Liver (tissue), 8 donors: ENCODE measurements at regions not wholly inside any gene's neighbourhood (a gene's known extent, or its start where the extent isn't known, plus 50 kb on each side); places are given as distances from the start of the nearest gene placed in this dataset.

ENCODE experiments used
- DNase-seq: peaks from one replicate; pipeline ENCODE4 v3.0.0-alpha.2; 2017; ENCODE audit warnings: low spot score
- H3K27ac ChIP-seq, 2 donors: one replicate each; pipeline ENCODE4 v1.7.0; 2013; ENCODE audit warnings: inconsistent platforms in 2 of 2, low read length in 2 of 2, control low read depth in 1 of 2, low read depth in 1 of 2, mild to moderate bottlenecking in 1 of 2
- H3K27me3 ChIP-seq, 4 donors: one replicate each; pipeline versions ENCODE4 v1.6.1 to v1.7.0; 2013; ENCODE audit warnings: low read length in 3 of 4, inconsistent platforms in 1 of 4, mild to moderate bottlenecking in 1 of 4, moderate library complexity in 1 of 4; ENCODE audit not compliant: control insufficient read depth in 4 of 4, insufficient read depth in 4 of 4
- H3K36me3 ChIP-seq, 4 donors: one replicate each; pipeline versions ENCODE4 v1.6.1 to v1.7.0; 2013; ENCODE audit warnings: low read length in 3 of 4, mild to moderate bottlenecking in 3 of 4, low read depth in 1 of 4, moderate library complexity in 1 of 4; ENCODE audit not compliant: control insufficient read depth in 4 of 4, insufficient read depth in 3 of 4
- H3K4me1 ChIP-seq, 4 donors: one replicate each; pipeline versions ENCODE4 v1.6.1 to v1.7.0; 2013; ENCODE audit warnings: low read length in 3 of 4, mild to moderate bottlenecking in 3 of 4, moderate library complexity in 1 of 4; ENCODE audit not compliant: control insufficient read depth in 4 of 4, insufficient read depth in 4 of 4
- H3K4me3 ChIP-seq, 3 donors: one replicate each; pipeline versions ENCODE4 v1.6.1 to v1.7.0; 2013; ENCODE audit warnings: low read length in 3 of 3, control low read depth in 1 of 3, low read depth in 1 of 3, mild to moderate bottlenecking in 1 of 3
- H3K9ac ChIP-seq, 2 donors: one replicate each; pipeline ENCODE4 v1.7.0; 2013; ENCODE audit warnings: low read length in 2 of 2, mild to moderate bottlenecking in 2 of 2, moderate library complexity in 2 of 2, control low read depth in 1 of 2, low read depth in 1 of 2
- H3K9me3 ChIP-seq, 4 donors: one replicate each; pipeline versions ENCODE4 v1.6.1 to v1.7.0; 2013; ENCODE audit warnings: low read length in 3 of 4; ENCODE audit not compliant: control insufficient read depth in 4 of 4
- EGR1 ChIP-seq, 2 donors: IDR thresholded peaks; 2 replicates each; pipeline ENCODE4 v1.6.1; 2016 to 2018; ENCODE audit warnings: antibody characterized with exemption in 2 of 2, low read depth in 2 of 2
- FOXA1 ChIP-seq: IDR thresholded peaks from 2 replicates; pipeline ENCODE4 v1.6.1; 2016; ENCODE audit warnings: antibody characterized with exemption
- FOXA2 ChIP-seq: IDR thresholded peaks from 2 replicates; pipeline ENCODE4 v1.6.1; 2016; ENCODE audit warnings: antibody characterized with exemption
- GABPA ChIP-seq, 2 donors: IDR thresholded peaks in 1 of 2; conservative IDR thresholded peaks in 1 of 2; 2 replicates each; pipeline ENCODE4 v1.6.1; 2016; ENCODE audit warnings: antibody characterized with exemption in 2 of 2, mild to moderate bottlenecking in 1 of 2, moderate library complexity in 1 of 2
- HNF4A ChIP-seq, 2 donors: conservative IDR thresholded peaks; 2 replicates each; pipeline ENCODE4 v1.6.1; 2016; ENCODE audit warnings: antibody characterized with exemption in 2 of 2, mild to moderate bottlenecking in 2 of 2
- HNF4G ChIP-seq: IDR thresholded peaks from 2 replicates; pipeline ENCODE4 v1.6.1; 2016; ENCODE audit warnings: antibody characterized with exemption
- JUND ChIP-seq, 2 donors: IDR thresholded peaks; 2 replicates each; pipeline ENCODE4 v1.6.1; 2016; ENCODE audit warnings: antibody characterized with exemption in 2 of 2
- NR2F2 ChIP-seq: IDR thresholded peaks from 2 replicates; pipeline ENCODE4 v1.6.1; 2016; ENCODE audit warnings: antibody characterized with exemption
- RAD21 ChIP-seq, 2 donors: IDR thresholded peaks; 2 replicates each; pipeline ENCODE4 v1.6.1; 2016; ENCODE audit warnings: antibody characterized with exemption in 2 of 2, mild to moderate bottlenecking in 2 of 2
- RXRA ChIP-seq, 2 donors: IDR thresholded peaks; 2 replicates each; pipeline ENCODE4 v1.6.1; 2017 to 2018; ENCODE audit warnings: antibody characterized with exemption in 2 of 2, mild to moderate bottlenecking in 1 of 2
- YY1 ChIP-seq: IDR thresholded peaks from 2 replicates; pipeline ENCODE4 v1.6.1; 2016; ENCODE audit warnings: antibody characterized with exemption, mild to moderate bottlenecking
- WGBS: extraction: QIAGEN DNeasy Blood & Tissue Kit; methylation state at CpG from one replicate; pipeline ENCODE4 v1.1.7; 2013; 5-methylcytosine and 5-hydroxymethylcytosine counted together
- TF ChIP-seq, protein P1 (sequence below): IDR thresholded peaks from 2 replicates; pipeline ENCODE4 v1.6.1; 2016; ENCODE audit warnings: antibody characterized with exemption
- TF ChIP-seq, protein P2 (sequence below): IDR thresholded peaks from 2 replicates; pipeline ENCODE4 v1.6.1; 2016; ENCODE audit warnings: antibody characterized with exemption
- TF ChIP-seq, protein P3 (sequence below): IDR thresholded peaks from 2 replicates; pipeline ENCODE4 v1.6.1; 2016; ENCODE audit warnings: antibody characterized with exemption, mild to moderate bottlenecking
- TF ChIP-seq, protein P4 (sequence below): fragments of 150-350 bp; IDR thresholded peaks from 2 replicates; pipeline ENCODE4 v1.5.1; 2017; ENCODE audit warnings: improper control_type of control experiment, low read depth, low read length; ENCODE audit not compliant: missing input control
- TF ChIP-seq, protein P5 (sequence below): IDR thresholded peaks from 2 replicates; pipeline ENCODE4 v1.6.1; 2016; ENCODE audit warnings: antibody characterized with exemption
- donor health status: healthy.
- donor health status: healthy.
- donor health status: healthy.
- donor health status: healthy.
- donor health status: healthy.

DNA sequence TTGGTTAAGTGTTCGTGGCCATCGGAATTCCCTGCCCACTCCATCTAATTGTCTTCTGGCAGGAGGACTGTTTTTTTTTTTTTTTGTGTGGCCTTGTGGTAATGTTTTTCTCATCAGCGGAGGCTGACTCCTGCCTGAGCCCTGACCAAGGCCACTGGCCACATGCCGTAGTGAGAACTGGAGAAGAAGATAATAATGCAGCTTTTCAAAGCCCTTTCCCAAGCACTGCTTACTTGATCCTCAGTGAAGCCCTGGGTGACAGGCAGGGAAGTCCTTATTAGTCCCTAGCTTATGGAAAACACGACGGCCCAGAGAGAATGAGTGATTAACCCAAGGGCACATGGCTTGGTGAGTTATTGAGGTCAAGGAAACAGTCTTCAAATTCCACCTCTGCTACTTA is 71.2 kb downstream of the ADM start:
- Histone ChIP-seq H3K27ac (no peak overlapping the region), H3K9me3 (no peaks in the 10 kb centered on the region), H3K9ac (no peak overlapping the region), H3K4me1 (peaks cover 0 to 18% (median 9%) of the 10 kb centered on the region in 4 donors), H3K27me3 (no peaks in the 10 kb centered on the region), H3K4me3 (no peak overlapping the region), H3K36me3 (no peaks in the 10 kb centered on the region)
- TF ChIP-seq, protein P1, sequence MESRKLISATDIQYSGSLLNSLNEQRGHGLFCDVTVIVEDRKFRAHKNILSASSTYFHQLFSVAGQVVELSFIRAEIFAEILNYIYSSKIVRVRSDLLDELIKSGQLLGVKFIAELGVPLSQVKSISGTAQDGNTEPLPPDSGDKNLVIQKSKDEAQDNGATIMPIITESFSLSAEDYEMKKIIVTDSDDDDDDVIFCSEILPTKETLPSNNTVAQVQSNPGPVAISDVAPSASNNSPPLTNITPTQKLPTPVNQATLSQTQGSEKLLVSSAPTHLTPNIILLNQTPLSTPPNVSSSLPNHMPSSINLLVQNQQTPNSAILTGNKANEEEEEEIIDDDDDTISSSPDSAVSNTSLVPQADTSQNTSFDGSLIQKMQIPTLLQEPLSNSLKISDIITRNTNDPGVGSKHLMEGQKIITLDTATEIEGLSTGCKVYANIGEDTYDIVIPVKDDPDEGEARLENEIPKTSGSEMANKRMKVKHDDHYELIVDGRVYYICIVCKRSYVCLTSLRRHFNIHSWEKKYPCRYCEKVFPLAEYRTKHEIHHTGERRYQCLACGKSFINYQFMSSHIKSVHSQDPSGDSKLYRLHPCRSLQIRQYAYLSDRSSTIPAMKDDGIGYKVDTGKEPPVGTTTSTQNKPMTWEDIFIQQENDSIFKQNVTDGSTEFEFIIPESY, result no peak
- TF ChIP-seq HNF4G, result no peak
- TF ChIP-seq NR2F2, result no peak
- no peak for TF ChIP-seq YY1
- TF ChIP-seq, protein P2, sequence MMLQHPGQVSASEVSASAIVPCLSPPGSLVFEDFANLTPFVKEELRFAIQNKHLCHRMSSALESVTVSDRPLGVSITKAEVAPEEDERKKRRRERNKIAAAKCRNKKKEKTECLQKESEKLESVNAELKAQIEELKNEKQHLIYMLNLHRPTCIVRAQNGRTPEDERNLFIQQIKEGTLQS, result no peak
- TF ChIP-seq GABPA (IDR thresholded peaks at IDR 0.05 in 1 of 2, conservative IDR thresholded peaks at IDR 0.05 in 1 of 2), result no peak
- TF ChIP-seq, protein P3, sequence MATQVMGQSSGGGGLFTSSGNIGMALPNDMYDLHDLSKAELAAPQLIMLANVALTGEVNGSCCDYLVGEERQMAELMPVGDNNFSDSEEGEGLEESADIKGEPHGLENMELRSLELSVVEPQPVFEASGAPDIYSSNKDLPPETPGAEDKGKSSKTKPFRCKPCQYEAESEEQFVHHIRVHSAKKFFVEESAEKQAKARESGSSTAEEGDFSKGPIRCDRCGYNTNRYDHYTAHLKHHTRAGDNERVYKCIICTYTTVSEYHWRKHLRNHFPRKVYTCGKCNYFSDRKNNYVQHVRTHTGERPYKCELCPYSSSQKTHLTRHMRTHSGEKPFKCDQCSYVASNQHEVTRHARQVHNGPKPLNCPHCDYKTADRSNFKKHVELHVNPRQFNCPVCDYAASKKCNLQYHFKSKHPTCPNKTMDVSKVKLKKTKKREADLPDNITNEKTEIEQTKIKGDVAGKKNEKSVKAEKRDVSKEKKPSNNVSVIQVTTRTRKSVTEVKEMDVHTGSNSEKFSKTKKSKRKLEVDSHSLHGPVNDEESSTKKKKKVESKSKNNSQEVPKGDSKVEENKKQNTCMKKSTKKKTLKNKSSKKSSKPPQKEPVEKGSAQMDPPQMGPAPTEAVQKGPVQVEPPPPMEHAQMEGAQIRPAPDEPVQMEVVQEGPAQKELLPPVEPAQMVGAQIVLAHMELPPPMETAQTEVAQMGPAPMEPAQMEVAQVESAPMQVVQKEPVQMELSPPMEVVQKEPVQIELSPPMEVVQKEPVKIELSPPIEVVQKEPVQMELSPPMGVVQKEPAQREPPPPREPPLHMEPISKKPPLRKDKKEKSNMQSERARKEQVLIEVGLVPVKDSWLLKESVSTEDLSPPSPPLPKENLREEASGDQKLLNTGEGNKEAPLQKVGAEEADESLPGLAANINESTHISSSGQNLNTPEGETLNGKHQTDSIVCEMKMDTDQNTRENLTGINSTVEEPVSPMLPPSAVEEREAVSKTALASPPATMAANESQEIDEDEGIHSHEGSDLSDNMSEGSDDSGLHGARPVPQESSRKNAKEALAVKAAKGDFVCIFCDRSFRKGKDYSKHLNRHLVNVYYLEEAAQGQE, result no peak
- no peak for TF ChIP-seq JUND (IDR thresholded peaks at IDR 0.05)
- DNase-seq, result no peak
- WGBS, result 95% methylated on average over 6 of the region's 6 CpGs

DNA sequence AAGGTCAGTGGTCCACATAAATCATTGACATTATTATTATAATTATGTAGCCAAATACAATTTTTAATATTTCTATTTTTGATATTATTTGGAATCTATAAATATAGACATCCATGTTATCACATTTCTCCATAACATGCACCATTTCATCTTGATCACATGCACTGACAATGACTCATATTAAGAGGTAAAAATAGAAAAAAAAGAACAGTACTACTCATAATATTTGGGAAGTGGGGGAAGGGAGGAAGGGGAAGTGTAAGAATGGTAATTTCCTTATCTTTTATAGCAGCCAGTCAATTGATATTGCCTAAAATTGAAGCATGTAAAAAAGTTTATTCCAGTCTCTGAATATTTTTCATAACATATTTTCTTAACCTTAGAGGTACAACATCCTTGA is 72.3 kb downstream of the ADM start:
- Histone ChIP-seq H3K27ac (no peak overlapping the region), H3K4me1 (peaks cover 0 to 13% (median 6%) of the 10 kb centered on the region in 4 donors), H3K36me3 (no peaks in the 10 kb centered on the region), H3K27me3 (no peaks in the 10 kb centered on the region), H3K9ac (no peak overlapping the region), H3K9me3 (no peaks in the 10 kb centered on the region), H3K4me3 (no peak overlapping the region)
- TF ChIP-seq, protein P1, result no peak
- TF ChIP-seq RAD21 (IDR thresholded peaks at IDR 0.05) (no peak), JUND (IDR thresholded peaks at IDR 0.05) (peak in 1 of 2 donors; percentile 45)
- DNase-seq, result no peak

DNA sequence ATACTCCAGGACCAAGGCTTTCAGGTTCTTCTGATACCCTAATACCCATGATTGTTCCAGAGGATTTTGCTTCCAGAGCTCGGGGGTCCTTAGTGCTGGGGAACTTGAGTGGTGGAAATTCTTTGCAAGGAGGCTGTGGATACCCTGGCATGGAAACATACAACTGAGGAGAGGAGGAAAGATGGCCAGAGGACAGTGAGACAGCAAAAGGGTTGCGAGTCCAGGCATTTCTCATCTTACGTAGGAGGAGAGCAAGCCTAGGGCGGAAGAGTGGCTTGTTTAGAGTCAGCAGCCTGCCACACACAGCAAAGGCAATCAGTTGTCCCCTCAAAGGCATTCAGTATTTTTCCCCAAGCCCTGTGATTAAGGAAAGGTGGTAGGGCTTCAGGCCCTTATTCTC is 73.5 kb downstream of the ADM start:
- H3K27ac ChIP-seq, result no peak overlapping the region
- H3K9ac ChIP-seq, result no peak overlapping the region
- H3K9me3 ChIP-seq, result no peaks in the 10 kb centered on the region
- H3K27me3 ChIP-seq, result no peaks in the 10 kb centered on the region
- DNase-seq, result no peak
- H3K36me3 ChIP-seq, result no peaks in the 10 kb centered on the region
- H3K4me1 ChIP-seq, result peaks cover 0 to 3% (median 2%) of the 10 kb centered on the region in 4 donors
- WGBS, result 93% methylated on average over 4 of the region's 4 CpGs
- TF ChIP-seq, protein P4, sequence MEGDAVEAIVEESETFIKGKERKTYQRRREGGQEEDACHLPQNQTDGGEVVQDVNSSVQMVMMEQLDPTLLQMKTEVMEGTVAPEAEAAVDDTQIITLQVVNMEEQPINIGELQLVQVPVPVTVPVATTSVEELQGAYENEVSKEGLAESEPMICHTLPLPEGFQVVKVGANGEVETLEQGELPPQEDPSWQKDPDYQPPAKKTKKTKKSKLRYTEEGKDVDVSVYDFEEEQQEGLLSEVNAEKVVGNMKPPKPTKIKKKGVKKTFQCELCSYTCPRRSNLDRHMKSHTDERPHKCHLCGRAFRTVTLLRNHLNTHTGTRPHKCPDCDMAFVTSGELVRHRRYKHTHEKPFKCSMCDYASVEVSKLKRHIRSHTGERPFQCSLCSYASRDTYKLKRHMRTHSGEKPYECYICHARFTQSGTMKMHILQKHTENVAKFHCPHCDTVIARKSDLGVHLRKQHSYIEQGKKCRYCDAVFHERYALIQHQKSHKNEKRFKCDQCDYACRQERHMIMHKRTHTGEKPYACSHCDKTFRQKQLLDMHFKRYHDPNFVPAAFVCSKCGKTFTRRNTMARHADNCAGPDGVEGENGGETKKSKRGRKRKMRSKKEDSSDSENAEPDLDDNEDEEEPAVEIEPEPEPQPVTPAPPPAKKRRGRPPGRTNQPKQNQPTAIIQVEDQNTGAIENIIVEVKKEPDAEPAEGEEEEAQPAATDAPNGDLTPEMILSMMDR, result no peak
- TF ChIP-seq FOXA2 (no peak), YY1 (no peak), GABPA (IDR thresholded peaks at IDR 0.05 in 1 of 2, conservative IDR thresholded peaks at IDR 0.05 in 1 of 2) (no peak), HNF4A (conservative IDR thresholded peaks at IDR 0.05) (no peak), NR2F2 (no peak), RXRA (IDR thresholded peaks at IDR 0.05) (no peak), EGR1 (IDR thresholded peaks at IDR 0.05; ENCODE audit: low read depth in 2 of 2) (no peak), FOXA1 (no peak)
- TF ChIP-seq, protein P1, result no peak
- TF ChIP-seq, protein P5, sequence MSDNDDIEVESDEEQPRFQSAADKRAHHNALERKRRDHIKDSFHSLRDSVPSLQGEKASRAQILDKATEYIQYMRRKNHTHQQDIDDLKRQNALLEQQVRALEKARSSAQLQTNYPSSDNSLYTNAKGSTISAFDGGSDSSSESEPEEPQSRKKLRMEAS, result no peak
- no peak overlapping the region for H3K4me3 ChIP-seq
